ENCODE measurements at regions not wholly inside any gene's neighbourhood (a gene's known extent, or its start where the extent isn't known, plus 50 kb on each side); places are given as distances from the start of the nearest gene placed in this dataset.

DNA sequence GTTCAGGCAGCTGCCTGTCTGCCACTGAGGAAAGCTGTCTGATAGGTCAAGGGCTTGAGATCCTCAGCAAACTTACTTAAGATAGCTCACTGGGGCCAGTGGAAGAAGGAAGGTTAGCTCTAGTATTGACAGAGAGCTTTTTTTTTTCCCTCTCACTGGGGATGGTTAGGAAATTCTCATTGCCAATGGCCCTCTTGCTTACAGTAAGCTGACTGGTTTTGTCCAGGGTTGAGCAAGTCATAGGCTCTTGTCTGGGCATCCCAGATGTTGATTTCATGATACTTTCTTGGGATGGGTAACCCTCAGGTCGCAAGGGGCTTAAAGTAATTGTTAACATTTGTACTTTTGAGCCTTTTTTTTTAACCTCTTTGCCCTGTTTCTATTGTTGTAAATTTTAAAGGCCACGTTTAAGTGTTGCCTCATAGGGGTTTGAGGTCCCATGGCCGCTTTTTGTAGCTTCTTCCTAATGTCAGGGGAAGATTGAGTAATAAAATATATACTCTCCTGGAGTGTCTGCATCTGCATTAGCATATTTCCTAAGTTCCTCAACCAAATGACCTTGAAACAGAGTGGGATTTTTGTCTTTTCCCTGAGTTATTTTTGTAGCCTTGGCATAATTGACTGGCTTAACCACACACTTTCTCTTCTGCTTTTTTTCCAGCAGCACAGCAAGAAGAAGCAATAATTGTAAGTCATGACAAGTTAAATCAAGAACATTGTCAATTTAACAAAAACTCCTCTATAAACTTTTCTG lies 716.0 kb downstream of the LRFN5 start:
- TF ChIP-seq, protein P1, sequence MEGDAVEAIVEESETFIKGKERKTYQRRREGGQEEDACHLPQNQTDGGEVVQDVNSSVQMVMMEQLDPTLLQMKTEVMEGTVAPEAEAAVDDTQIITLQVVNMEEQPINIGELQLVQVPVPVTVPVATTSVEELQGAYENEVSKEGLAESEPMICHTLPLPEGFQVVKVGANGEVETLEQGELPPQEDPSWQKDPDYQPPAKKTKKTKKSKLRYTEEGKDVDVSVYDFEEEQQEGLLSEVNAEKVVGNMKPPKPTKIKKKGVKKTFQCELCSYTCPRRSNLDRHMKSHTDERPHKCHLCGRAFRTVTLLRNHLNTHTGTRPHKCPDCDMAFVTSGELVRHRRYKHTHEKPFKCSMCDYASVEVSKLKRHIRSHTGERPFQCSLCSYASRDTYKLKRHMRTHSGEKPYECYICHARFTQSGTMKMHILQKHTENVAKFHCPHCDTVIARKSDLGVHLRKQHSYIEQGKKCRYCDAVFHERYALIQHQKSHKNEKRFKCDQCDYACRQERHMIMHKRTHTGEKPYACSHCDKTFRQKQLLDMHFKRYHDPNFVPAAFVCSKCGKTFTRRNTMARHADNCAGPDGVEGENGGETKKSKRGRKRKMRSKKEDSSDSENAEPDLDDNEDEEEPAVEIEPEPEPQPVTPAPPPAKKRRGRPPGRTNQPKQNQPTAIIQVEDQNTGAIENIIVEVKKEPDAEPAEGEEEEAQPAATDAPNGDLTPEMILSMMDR (IDR thresholded peaks at IDR 0.05) = no peak
- no peak for TF ChIP-seq EZH2 (IDR thresholded peaks at IDR 0.05; ENCODE audit: borderline replicate concordance, insufficient read depth, low read depth, low read length, poor library complexity, severe bottlenecking)

Measured in B cell (primary cell).